ENCODE measurements at regions not wholly inside any gene's neighbourhood (a gene's known extent, or its start where the extent isn't known, plus 50 kb on each side); places are given as distances from the start of the nearest gene placed in this dataset.
A peak's percentile ranks its signal among the peaks of the same experiment; 100 is the strongest.
"Not testable (repeated sequence)": the region's sequence is repeated elsewhere in the genome, so short reads cannot be mapped to it uniquely, and the experiment has no call there.

GRCh38 chr20:52057133-52057532, 134.4 kb downstream of the ZFP64 start:
- H3K27ac ChIP-seq (ENCODE audit: low read depth, low read length); H3K36me3 ChIP-seq (ENCODE audit: control insufficient read depth, insufficient read depth, low read length); H3K4me1 ChIP-seq (ENCODE audit: control insufficient read depth, insufficient read depth, low read length); H3K27me3 ChIP-seq (ENCODE audit: control insufficient read depth, insufficient read depth, low read length); H3K9me3 ChIP-seq (ENCODE audit: control insufficient read depth, insufficient read depth, low read length); H3K4me3 ChIP-seq (ENCODE audit: low read depth, low read length); DNase-seq (ENCODE audit: low read depth in 4 of 6, low spot score in 6 of 6): not testable (repeated sequence)
- no CpG with 5 or more reads among the region's 3 CpGs for WGBS (ENCODE audit: insufficient coverage)

DNA sequence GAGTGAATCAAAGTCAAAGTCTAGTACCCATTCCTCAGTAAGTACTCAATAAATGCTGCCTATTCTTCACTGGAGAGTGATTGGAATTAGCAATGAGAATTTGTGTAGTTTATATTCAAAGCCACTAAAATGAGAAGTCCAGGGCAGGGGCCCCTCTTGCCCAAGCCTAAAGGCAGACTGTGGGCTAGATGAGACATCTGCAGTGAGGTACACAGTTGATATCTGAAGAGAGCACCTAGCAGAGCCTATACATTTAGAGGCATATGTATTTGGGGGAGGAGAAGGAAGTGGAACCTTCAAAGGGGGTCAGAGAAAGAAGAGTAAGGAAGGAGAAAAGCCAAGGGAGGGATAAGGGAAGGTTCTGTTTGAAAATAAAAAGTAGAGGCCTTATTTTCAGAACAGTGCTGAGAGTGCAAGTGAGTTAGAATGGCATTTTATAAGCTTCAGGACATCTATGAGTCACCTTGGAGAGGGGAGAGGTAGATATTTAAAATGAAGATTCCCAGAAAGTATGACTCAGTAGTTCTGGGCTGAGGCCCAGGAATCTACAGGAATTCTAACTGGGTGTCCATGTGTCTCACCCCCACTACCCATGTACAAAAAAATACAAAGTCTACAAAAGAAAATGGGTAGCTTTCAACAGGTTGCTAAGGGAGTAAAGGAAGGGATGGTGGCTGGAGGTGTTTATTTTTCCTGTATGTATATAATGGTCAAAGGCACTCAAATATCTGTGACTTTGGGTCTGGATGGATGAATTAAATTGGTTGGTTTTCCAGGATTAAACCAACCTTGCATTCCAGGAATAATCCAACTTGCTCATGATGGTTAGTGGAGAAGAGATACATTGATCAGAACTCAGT, 135.1 kb downstream of the ZFP64 start:
- Histone ChIP-seq H3K4me1 (ENCODE audit: control insufficient read depth, insufficient read depth, low read length) (no peaks in the 10 kb centered on the region), H3K27me3 (ENCODE audit: control insufficient read depth, insufficient read depth, low read length) (no peaks in the 10 kb centered on the region), H3K27ac (ENCODE audit: low read depth, low read length) (no peak overlapping the region), H3K9me3 (ENCODE audit: control insufficient read depth, insufficient read depth, low read length) (peaks cover 6% of the 10 kb centered on the region), H3K4me3 (ENCODE audit: low read depth, low read length) (no peak overlapping the region), H3K36me3 (ENCODE audit: control insufficient read depth, insufficient read depth, low read length) (no peaks in the 10 kb centered on the region)
- DNase-seq (ENCODE audit: low read depth in 4 of 6, low spot score in 6 of 6): no peak

- Histone ChIP-seq H3K27ac (ENCODE audit: low read depth, low read length) (no peak overlapping the region), H3K4me1 (ENCODE audit: control insufficient read depth, insufficient read depth, low read length) (peaks cover 2% of the 10 kb centered on the region), H3K36me3 (ENCODE audit: control insufficient read depth, insufficient read depth, low read length) (no peaks in the 10 kb centered on the region), H3K4me3 (ENCODE audit: low read depth, low read length) (no peak overlapping the region), H3K27me3 (ENCODE audit: control insufficient read depth, insufficient read depth, low read length) (no peaks in the 10 kb centered on the region), H3K9me3 (ENCODE audit: control insufficient read depth, insufficient read depth, low read length) (peaks cover 6% of the 10 kb centered on the region)
- no peak for DNase-seq (ENCODE audit: low read depth in 4 of 6, low spot score in 6 of 6)
- WGBS (ENCODE audit: insufficient coverage): 98% methylated on average over 5 of the region's 5 CpGs
Measured at GRCh38 chr20:52054123-52054522, 137.5 kb downstream of the ZFP64 start.

- peak in 1 of 6 donors; percentile 10 for DNase-seq (ENCODE audit: low read depth in 4 of 6, low spot score in 6 of 6)
- WGBS (ENCODE audit: insufficient coverage): 40% methylated on average over 5 of the region's 7 CpGs
- no peak overlapping the region for H3K4me3 ChIP-seq (ENCODE audit: low read depth, low read length)
- H3K36me3 ChIP-seq (ENCODE audit: control insufficient read depth, insufficient read depth, low read length): no peaks in the 10 kb centered on the region
- H3K9me3 ChIP-seq (ENCODE audit: control insufficient read depth, insufficient read depth, low read length): no peaks in the 10 kb centered on the region
- H3K27ac ChIP-seq (ENCODE audit: low read depth, low read length): no peak overlapping the region
- peaks cover 4% of the 10 kb centered on the region for H3K27me3 ChIP-seq (ENCODE audit: control insufficient read depth, insufficient read depth, low read length)
- H3K4me1 ChIP-seq (ENCODE audit: control insufficient read depth, insufficient read depth, low read length): peaks cover 2% of the 10 kb centered on the region
Measured at GRCh38 chr20:52049001-52049731, 142.4 kb downstream of the ZFP64 start.

- Histone ChIP-seq H3K9me3 (ENCODE audit: control insufficient read depth, insufficient read depth, low read length) (no peaks in the 10 kb centered on the region), H3K27ac (ENCODE audit: low read depth, low read length) (no peak overlapping the region), H3K4me3 (ENCODE audit: low read depth, low read length) (no peak overlapping the region), H3K27me3 (ENCODE audit: control insufficient read depth, insufficient read depth, low read length) (peaks cover 4% of the 10 kb centered on the region), H3K36me3 (ENCODE audit: control insufficient read depth, insufficient read depth, low read length) (no peaks in the 10 kb centered on the region), H3K4me1 (ENCODE audit: control insufficient read depth, insufficient read depth, low read length) (peaks cover 2% of the 10 kb centered on the region)
- WGBS (ENCODE audit: insufficient coverage): 24% methylated on average over 4 of the region's 19 CpGs
- DNase-seq (ENCODE audit: low read depth in 4 of 6, low spot score in 6 of 6): peak in 1 of 6 donors; percentile 80
Measured at GRCh38 chr20:52047811-52048764, 143.5 kb downstream of the ZFP64 start.

GRCh38 chr20:52041966-52042365, 149.6 kb downstream of the ZFP64 start:
- Histone ChIP-seq H3K4me3 (ENCODE audit: low read depth, low read length) (no peak overlapping the region), H3K36me3 (ENCODE audit: control insufficient read depth, insufficient read depth, low read length) (no peaks in the 10 kb centered on the region), H3K27ac (ENCODE audit: low read depth, low read length) (no peak overlapping the region), H3K9me3 (ENCODE audit: control insufficient read depth, insufficient read depth, low read length) (no peaks in the 10 kb centered on the region), H3K4me1 (ENCODE audit: control insufficient read depth, insufficient read depth, low read length) (no peaks in the 10 kb centered on the region), H3K27me3 (ENCODE audit: control insufficient read depth, insufficient read depth, low read length) (no peaks in the 10 kb centered on the region)
- 100% methylated on average over 3 of the region's 6 CpGs for WGBS (ENCODE audit: insufficient coverage)
- no peak for DNase-seq (ENCODE audit: low read depth in 4 of 6, low spot score in 6 of 6)

DNA sequence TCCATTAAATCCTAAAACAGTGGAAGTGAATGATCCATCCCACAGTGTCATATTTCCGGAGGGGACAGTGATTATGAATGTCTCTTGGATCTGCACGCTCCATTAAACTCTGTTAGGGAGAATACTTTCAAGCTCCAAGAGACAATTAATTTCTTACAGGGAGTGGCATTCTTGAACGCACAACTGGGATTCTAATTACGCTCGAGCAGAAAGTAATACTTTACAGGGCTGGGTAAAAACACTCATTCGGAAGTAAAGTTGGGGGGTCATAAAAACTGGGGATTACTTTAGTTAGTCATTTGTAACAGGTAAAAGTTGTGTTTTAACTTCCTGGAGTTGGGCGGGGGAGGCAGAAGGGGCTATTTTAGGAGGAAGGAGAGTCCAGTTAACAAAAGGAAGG, 151.8 kb downstream of the ZFP64 start:
- no peaks in the 10 kb centered on the region for H3K4me1 ChIP-seq (ENCODE audit: control insufficient read depth, insufficient read depth, low read length)
- H3K27ac ChIP-seq (ENCODE audit: low read depth, low read length): no peak overlapping the region
- no peaks in the 10 kb centered on the region for H3K36me3 ChIP-seq (ENCODE audit: control insufficient read depth, insufficient read depth, low read length)
- no peaks in the 10 kb centered on the region for H3K9me3 ChIP-seq (ENCODE audit: control insufficient read depth, insufficient read depth, low read length)
- no peak overlapping the region for H3K4me3 ChIP-seq (ENCODE audit: low read depth, low read length)
- 38% methylated on average over 4 of the region's 7 CpGs for WGBS (ENCODE audit: insufficient coverage)
- H3K27me3 ChIP-seq (ENCODE audit: control insufficient read depth, insufficient read depth, low read length): no peaks in the 10 kb centered on the region
- peak in 1 of 6 donors; percentile 79 for DNase-seq (ENCODE audit: low read depth in 4 of 6, low spot score in 6 of 6)

- H3K36me3 ChIP-seq (ENCODE audit: control insufficient read depth, insufficient read depth, low read length); H3K4me3 ChIP-seq (ENCODE audit: low read depth, low read length); H3K4me1 ChIP-seq (ENCODE audit: control insufficient read depth, insufficient read depth, low read length); H3K27me3 ChIP-seq (ENCODE audit: control insufficient read depth, insufficient read depth, low read length); DNase-seq (ENCODE audit: low read depth in 4 of 6, low spot score in 6 of 6); H3K27ac ChIP-seq (ENCODE audit: low read depth, low read length); H3K9me3 ChIP-seq (ENCODE audit: control insufficient read depth, insufficient read depth, low read length): not testable (repeated sequence)
- WGBS (ENCODE audit: insufficient coverage): 100% methylated on average over 1 of the region's 9 CpGs
Measured at GRCh38 chr20:52038632-52039031, 152.9 kb downstream of the ZFP64 start.

- Histone ChIP-seq H3K36me3 (ENCODE audit: control insufficient read depth, insufficient read depth, low read length) (no peaks in the 10 kb centered on the region), H3K9me3 (ENCODE audit: control insufficient read depth, insufficient read depth, low read length) (no peaks in the 10 kb centered on the region), H3K27me3 (ENCODE audit: control insufficient read depth, insufficient read depth, low read length) (no peaks in the 10 kb centered on the region), H3K4me1 (ENCODE audit: control insufficient read depth, insufficient read depth, low read length) (no peaks in the 10 kb centered on the region), H3K4me3 (ENCODE audit: low read depth, low read length) (no peak overlapping the region), H3K27ac (ENCODE audit: low read depth, low read length) (no peak overlapping the region)
- DNase-seq (ENCODE audit: low read depth in 4 of 6, low spot score in 6 of 6): no peak
- WGBS (ENCODE audit: insufficient coverage): no CpG with 5 or more reads among the region's 5 CpGs
Measured at GRCh38 chr20:52037370-52037769, 154.2 kb downstream of the ZFP64 start.
